Mucosa of rectum (tissue), 2 donors: ENCODE measurements at regions not wholly inside any gene's neighbourhood (a gene's known extent, or its start where the extent isn't known, plus 50 kb on each side); places are given as distances from the start of the nearest gene placed in this dataset.

ENCODE experiments used
- H3K27ac ChIP-seq, 2 donors: one replicate each; pipeline ENCODE4 v1.7.0; 2013; ENCODE audit warnings: inconsistent platforms in 2 of 2, low read depth in 2 of 2, low read length in 2 of 2
- H3K27me3 ChIP-seq, 2 donors: one replicate each; pipeline ENCODE4 v1.7.0; 2013; ENCODE audit warnings: low read length in 2 of 2; ENCODE audit not compliant: control insufficient read depth in 2 of 2, insufficient read depth in 2 of 2
- H3K36me3 ChIP-seq, 2 donors: one replicate each; pipeline ENCODE4 v1.7.0; 2013; ENCODE audit warnings: low read length in 2 of 2; ENCODE audit not compliant: control insufficient read depth in 2 of 2, insufficient read depth in 2 of 2
- H3K4me1 ChIP-seq, 2 donors: one replicate each; pipeline ENCODE4 v1.7.0; 2013; ENCODE audit warnings: low read length in 2 of 2, mild to moderate bottlenecking in 1 of 2; ENCODE audit not compliant: control insufficient read depth in 2 of 2, insufficient read depth in 2 of 2
- H3K4me3 ChIP-seq, 2 donors: one replicate each; pipeline ENCODE4 v1.7.0; 2013; ENCODE audit warnings: low read length in 2 of 2
- H3K9ac ChIP-seq, 2 donors: one replicate each; pipeline ENCODE4 v1.7.0; 2013; ENCODE audit warnings: low read length in 2 of 2, low read depth in 1 of 2, mild to moderate bottlenecking in 1 of 2
- H3K9me3 ChIP-seq, 2 donors: one replicate each; pipeline ENCODE4 v1.7.0; 2013; ENCODE audit warnings: low read length in 2 of 2; ENCODE audit not compliant: control insufficient read depth in 2 of 2
- donor health status: healthy.
- donor health status: Normal muscosa, but diverticular disease.

GRCh38 chr5:117263231-117263630 lies 688.6 kb upstream of the SEMA6A start:
- Histone ChIP-seq H3K4me3 (no peak overlapping the region), H3K27me3 (no peaks in the 10 kb centered on the region), H3K9ac (no peak overlapping the region), H3K27ac (no peak overlapping the region), H3K4me1 (no peaks in the 10 kb centered on the region), H3K9me3 (no peaks in the 10 kb centered on the region), H3K36me3 (no peaks in the 10 kb centered on the region)

GRCh38 chr5:117262572-117263131 lies 688.0 kb upstream of the SEMA6A start:
- Histone ChIP-seq H3K36me3 (no peaks in the 10 kb centered on the region), H3K27ac (no peak overlapping the region), H3K27me3 (no peaks in the 10 kb centered on the region), H3K4me3 (no peak overlapping the region), H3K9ac (no peak overlapping the region), H3K9me3 (no peaks in the 10 kb centered on the region), H3K4me1 (no peaks in the 10 kb centered on the region)

GRCh38 chr5:117261948-117262571 lies 687.4 kb upstream of the SEMA6A start:
- no peaks in the 10 kb centered on the region for H3K9me3 ChIP-seq

GRCh38 chr5:117255211-117256027 lies 680.8 kb upstream of the SEMA6A start:
- H3K4me3 ChIP-seq: no peak overlapping the region
- no peaks in the 10 kb centered on the region for H3K27me3 ChIP-seq
- H3K9ac ChIP-seq: no peak overlapping the region
- H3K36me3 ChIP-seq: no peaks in the 10 kb centered on the region
- no peak overlapping the region for H3K27ac ChIP-seq
- no peaks in the 10 kb centered on the region for H3K4me1 ChIP-seq
- H3K9me3 ChIP-seq: no peaks in the 10 kb centered on the region

More at GRCh38 chr5:117261948-117262571, 687.4 kb upstream of the SEMA6A start:
- H3K9ac ChIP-seq: no peak overlapping the region
- no peak overlapping the region for H3K4me3 ChIP-seq
- no peak overlapping the region for H3K27ac ChIP-seq
- no peaks in the 10 kb centered on the region for H3K36me3 ChIP-seq
- no peaks in the 10 kb centered on the region for H3K4me1 ChIP-seq
- H3K27me3 ChIP-seq: no peaks in the 10 kb centered on the region

GRCh38 chr5:117252566-117252965 lies 677.9 kb upstream of the SEMA6A start:
- Histone ChIP-seq H3K9me3 (no peaks in the 10 kb centered on the region), H3K27ac (no peak overlapping the region), H3K4me1 (no peaks in the 10 kb centered on the region), H3K36me3 (no peaks in the 10 kb centered on the region), H3K4me3 (no peak overlapping the region), H3K27me3 (no peaks in the 10 kb centered on the region), H3K9ac (no peak overlapping the region)

GRCh38 chr5:117249086-117249815 lies 674.6 kb upstream of the SEMA6A start:
- Histone ChIP-seq H3K27me3 (no peaks in the 10 kb centered on the region), H3K36me3 (no peaks in the 10 kb centered on the region), H3K9me3 (no peaks in the 10 kb centered on the region), H3K4me1 (no peaks in the 10 kb centered on the region), H3K4me3 (no peak overlapping the region), H3K27ac (no peak overlapping the region), H3K9ac (no peak overlapping the region)

GRCh38 chr5:117246424-117246823 lies 671.8 kb upstream of the SEMA6A start:
- no peaks in the 10 kb centered on the region for H3K9me3 ChIP-seq
- no peak overlapping the region for H3K27ac ChIP-seq
- no peaks in the 10 kb centered on the region for H3K4me1 ChIP-seq
- no peak overlapping the region for H3K9ac ChIP-seq
- no peaks in the 10 kb centered on the region for H3K27me3 ChIP-seq
- H3K4me3 ChIP-seq: no peak overlapping the region
- no peaks in the 10 kb centered on the region for H3K36me3 ChIP-seq

- no peak overlapping the region for H3K27ac ChIP-seq
- no peak overlapping the region for H3K9ac ChIP-seq
- H3K27me3 ChIP-seq: no peaks in the 10 kb centered on the region
- no peaks in the 10 kb centered on the region for H3K4me1 ChIP-seq
- H3K9me3 ChIP-seq: no peaks in the 10 kb centered on the region
- H3K4me3 ChIP-seq: no peak overlapping the region
- H3K36me3 ChIP-seq: no peaks in the 10 kb centered on the region
Observed at GRCh38 chr5:117245130-117245529, 670.5 kb upstream of the SEMA6A start.

- Histone ChIP-seq H3K4me1 (no peaks in the 10 kb centered on the region), H3K9ac (no peak overlapping the region), H3K27me3 (no peaks in the 10 kb centered on the region), H3K9me3 (no peaks in the 10 kb centered on the region), H3K36me3 (no peaks in the 10 kb centered on the region), H3K27ac (no peak overlapping the region), H3K4me3 (no peak overlapping the region)
Observed at GRCh38 chr5:117242028-117242427, 667.4 kb upstream of the SEMA6A start.

- Histone ChIP-seq H3K9ac (no peak overlapping the region), H3K27ac (no peak overlapping the region), H3K4me3 (no peak overlapping the region), H3K27me3 (no peaks in the 10 kb centered on the region), H3K36me3 (no peaks in the 10 kb centered on the region), H3K9me3 (no peaks in the 10 kb centered on the region), H3K4me1 (no peaks in the 10 kb centered on the region)
Observed at GRCh38 chr5:117236941-117237340, 662.3 kb upstream of the SEMA6A start.
